Kidney tubule cell (primary cell): ENCODE measurements at regions not wholly inside any gene's neighbourhood (a gene's known extent, or its start where the extent isn't known, plus 50 kb on each side); places are given as distances from the start of the nearest gene placed in this dataset.

Experiments
- DNase-seq: peaks from one replicate; pipeline ENCODE4 v3.0.0-alpha.2; 2018; ENCODE audit warnings: low spot score

GRCh38 chr12:112559784-112560183 is 141.0 kb downstream of the PTPN11 start:
- no peak for DNase-seq

GRCh38 chr12:112564160-112564784 is 145.5 kb downstream of the PTPN11 start:
- DNase-seq, result no peak

GRCh38 chr12:112568641-112569040 is 149.9 kb downstream of the PTPN11 start:
- DNase-seq, result no peak

- DNase-seq, result no peak
These were observed 151.3 kb downstream of the PTPN11 start for GRCh38 chr12:112570096-112570495.

DNA sequence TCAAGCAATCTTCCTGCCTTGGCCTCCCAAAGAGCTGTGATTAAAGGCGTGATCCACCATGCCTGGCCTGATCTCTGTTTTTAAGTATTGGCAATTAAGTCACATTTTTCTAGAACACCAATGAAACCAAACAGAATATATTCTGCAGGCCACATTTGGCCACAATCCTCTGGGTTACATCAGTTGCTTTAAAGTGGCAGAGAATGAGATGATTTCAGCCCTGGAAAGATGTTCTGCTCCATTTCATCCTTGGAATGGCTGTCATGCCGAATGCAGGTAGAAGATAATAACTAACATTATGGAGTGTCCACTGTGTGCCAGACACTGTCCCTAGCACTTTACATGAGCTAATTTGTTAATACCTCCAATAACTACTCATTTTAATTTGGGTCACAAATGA is 154.4 kb downstream of the PTPN11 start:
- DNase-seq, result peak; percentile 57

DNA sequence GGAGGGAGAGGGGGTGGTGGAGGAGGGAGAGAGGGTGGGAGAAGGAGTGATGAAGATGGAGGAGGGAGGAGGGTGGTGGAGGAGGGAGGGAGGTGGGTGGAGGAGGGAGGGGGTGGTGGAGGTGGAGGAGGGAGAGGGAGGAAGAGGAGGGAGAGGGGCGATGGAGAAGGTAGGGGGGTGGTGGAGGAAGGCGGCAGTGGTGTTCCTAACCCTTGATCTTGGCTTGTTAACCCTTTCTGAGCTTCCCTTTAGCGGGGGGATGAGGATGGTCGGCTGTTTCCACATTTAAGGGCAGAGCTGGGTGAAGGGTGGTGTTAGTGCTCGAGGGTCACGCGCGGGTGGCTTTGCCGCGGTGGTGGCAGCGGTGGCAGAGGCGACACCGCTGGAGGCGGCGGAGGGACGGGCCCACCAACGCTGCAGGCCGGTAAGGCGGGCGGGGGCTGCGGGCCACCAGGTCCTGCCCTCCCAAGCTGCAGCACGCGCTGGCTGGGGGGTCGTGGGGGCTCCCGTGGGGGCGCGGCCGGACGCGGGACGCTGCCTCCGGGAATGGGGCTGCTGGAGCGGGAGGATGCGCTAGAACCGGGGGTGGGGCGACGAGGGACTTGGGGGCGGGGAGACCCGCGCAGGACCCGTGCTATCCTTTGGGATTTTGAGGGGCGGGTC is 156.3 kb downstream of the PTPN11 start:
- DNase-seq, result no peak

DNA sequence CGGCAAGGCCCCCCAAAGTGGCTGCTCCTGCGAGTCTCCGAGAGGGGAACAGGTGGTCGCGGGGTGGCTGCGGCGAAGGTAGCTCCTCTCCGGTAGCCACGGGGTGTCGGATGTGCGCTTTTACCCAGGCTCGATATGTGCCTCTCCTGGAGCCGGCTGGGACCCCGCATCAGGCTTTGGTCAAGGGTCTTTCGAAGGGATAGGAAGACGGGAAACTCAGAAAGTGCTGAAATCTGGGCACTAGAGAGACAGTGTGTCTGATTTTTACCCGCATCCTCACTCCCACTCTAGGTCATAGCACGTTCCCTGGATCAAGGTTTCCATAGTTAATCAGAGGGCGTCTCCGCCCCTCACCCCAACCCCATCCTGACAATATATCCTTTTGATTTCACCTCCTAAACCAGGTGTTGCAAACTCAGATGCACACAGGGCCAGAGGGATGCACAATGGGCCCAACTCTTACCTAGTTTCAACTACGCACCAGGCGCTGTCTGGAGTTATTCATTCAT is 156.9 kb downstream of the PTPN11 start:
- DNase-seq, result no peak

DNA sequence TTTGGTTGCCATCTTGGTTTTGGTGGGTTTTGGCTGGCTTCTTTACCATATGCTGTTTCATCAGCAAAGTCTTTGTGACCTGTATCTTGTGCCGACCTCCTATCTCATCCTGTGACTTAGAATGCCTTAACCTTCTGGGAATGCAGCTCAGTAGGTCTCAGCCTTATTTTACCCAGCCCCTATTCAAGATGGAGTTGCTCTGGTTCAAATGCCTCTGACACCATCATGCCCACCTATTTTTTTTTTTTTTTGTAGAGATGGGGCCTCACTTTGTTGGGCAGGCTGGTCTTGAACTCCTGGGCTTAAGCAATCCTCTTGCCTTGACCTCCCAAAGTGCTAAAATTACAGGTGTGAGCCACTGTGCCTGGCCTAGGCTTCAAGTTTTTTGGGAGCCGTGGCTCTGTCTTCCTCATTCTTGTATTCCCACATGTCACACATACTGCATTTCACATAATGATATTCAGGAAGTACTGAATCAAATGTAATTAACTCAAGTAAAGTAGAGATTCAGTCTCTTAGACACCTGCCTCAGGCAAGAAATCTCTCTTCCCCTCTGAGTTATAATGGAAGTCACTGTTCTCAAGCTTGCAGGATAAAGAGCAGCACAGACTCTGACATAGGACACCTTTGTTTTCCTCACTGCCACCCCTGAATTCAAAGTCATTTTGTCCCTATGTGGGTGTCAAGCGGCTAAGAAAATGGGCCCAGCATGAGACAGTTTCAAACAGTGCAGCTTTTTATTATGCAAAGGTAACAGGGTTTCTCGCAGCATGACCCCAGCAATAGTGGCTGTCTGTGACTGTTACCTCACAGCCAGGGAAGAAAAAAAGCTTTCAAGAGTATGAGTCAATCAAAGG is 159.0 kb downstream of the PTPN11 start:
- no peak for DNase-seq

- DNase-seq, result no peak
These were observed 165.5 kb downstream of the PTPN11 start for GRCh38 chr12:112584266-112584722.

DNA sequence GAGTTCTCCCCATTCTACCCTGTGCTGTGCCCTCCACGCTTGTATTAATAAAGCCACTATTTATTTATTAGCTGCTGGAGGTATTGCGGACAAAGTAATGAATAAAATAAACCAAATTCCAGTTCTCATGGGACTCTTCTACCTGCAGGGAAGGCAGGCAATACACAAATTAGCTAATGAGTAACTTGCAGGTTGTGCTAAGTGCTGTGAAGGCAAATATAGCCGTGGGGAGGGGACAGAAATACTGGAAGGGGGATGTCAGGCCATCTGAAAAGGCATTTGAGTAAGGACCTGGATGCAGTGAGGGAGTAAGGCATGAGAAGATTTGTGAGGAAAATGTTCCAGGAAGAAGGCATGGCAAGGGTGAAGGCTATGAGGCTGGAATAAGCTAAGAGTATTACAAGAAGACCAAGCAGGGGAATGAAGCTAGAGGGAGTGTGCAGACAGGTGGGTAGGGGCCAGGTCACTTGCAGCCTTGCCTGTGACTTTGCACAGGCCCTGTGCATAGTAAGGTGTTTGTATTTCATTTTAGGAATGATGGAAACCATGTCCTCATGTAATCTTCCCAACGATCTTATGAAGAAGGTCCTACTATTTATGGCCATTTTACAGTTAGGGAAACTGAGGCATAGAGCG is 167.5 kb downstream of the PTPN11 start:
- no peak for DNase-seq

DNA sequence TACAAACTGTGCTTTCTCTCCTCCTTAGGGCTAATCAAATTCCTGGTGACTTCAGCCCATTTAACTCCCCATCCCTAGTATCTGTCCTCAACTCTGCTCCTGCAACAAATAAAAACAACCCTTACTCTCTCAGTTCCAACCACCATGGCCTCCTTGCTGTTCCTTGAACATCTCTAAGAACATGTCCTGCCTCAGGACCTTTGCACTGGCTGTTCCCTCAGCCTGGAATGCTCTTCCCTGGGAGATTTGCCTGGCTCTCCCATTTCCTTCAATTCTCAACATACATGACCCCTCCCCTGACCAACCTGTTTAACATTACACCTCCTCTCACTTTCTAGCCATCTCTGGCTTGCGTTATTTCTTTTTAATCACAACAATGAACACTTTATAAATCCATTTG is 170.5 kb downstream of the PTPN11 start:
- no peak for DNase-seq

GRCh38 chr12:112590281-112590680 is 171.5 kb downstream of the PTPN11 start:
- no peak for DNase-seq

DNA sequence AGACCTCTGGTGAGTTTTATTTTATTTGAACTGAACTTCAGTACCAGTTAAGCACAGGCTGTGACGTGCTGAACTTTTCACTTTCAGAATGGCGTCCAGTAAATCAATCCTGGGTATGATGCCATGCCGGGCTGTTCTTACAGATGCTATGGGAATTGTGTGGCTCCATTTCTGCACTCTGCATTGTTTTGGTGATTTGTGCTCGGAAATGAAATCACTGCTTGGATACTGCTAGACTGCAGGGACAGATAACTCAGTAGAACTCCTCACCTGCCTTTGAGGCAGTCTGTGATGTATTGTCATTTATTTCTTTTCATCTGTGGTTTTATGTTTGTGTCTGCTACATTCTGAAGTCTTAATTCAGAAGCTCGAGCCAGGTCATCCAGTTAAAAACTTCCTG is 172.7 kb downstream of the PTPN11 start:
- DNase-seq, result no peak

DNA sequence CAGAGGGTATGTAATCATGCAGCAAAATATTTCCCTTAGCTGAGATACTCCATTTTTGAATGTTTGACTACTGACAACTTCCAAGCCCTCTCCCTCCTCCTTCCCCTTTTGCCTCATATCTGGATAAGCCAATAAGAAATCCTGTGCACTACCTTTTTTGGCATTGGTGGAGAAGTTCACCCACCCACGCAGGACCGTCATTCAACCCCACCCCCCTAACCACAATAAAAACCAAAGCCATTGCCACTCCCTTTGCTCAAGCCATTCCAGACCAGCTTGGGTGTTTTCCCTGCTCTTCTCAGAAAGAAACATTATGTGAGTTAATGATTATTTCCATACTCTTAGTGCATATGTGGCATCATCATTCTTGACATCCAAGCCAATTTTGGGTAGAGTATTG is 176.7 kb downstream of the PTPN11 start:
- no peak for DNase-seq

DNA sequence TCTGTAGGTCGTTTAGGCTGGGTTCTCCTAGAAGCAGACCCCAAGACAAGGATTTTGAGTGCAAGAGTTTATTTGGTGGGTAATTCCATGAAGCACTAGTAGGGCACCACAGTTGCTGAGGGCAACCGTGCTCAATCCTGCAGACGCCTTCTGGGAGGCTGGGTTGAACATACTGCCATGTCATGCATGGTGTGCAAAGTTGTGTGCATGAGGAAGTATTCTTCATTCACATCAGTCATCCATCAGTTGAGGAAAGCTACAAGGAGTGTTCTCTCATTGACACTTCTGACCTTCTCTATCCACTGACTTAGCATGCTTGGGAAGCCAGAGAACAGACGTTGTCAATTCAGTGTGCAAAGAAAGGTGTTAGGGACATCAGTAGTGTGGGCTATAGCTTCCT is 179.2 kb downstream of the PTPN11 start:
- DNase-seq, result no peak

GRCh38 chr12:112598626-112599025 is 179.9 kb downstream of the PTPN11 start:
- DNase-seq, result no peak

GRCh38 chr12:112599871-112600270 is 181.1 kb downstream of the PTPN11 start:
- DNase-seq, result no peak

DNA sequence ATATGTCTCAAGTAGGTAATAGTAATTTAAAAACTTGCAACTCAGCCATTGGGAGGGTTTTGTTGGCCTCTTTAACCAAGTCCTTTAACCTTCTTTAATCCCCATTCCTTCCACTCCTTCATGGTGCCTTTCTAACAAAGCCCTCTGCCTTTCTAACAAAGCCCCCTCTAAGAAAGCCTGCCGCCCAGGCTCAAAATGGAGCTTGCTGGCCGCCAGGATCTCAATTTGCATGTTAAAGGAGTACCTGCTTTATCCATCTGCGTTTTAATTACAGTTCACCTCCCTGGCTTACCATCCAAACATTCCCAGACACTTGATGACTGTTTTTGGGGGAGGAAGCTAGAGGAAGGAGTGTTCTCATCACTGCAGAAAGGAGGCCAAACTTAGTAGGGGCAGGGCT is 183.4 kb downstream of the PTPN11 start:
- DNase-seq, result no peak

DNA sequence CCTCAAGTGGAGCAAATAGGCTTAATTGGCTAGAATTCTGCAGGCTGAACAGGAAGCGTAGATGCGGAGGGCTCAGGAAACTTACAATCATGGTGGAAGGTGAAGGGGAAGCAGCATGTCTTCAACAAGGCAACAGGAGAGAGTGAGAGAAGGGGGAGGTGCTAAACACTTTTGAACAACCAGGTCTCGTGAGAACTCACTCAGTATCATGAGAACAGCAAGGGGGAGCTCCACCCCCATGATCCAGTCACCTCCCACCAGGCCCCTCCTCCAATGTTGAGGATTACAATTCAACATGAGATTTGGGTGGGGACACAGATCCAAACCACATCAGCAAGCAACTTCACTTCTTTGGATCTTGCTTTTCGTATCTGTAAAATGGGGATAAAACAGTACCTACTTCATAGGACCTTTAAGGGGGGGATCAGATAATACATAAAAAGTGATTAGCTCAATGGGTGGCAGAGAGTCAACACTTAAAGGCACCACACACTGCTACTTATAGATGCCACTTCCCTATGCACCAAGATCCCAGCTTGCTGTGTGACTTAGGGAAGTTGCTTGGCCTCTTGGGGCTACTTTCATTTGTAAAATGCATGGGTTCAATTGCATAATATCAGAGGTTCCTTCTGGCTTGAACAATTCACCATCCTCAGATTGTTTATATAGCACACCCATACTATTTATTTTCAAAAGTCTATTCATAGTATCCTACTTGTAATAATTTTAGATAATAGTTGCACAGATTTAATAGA is 184.8 kb upstream of the RPH3A start:
- DNase-seq, result no peak

DNA sequence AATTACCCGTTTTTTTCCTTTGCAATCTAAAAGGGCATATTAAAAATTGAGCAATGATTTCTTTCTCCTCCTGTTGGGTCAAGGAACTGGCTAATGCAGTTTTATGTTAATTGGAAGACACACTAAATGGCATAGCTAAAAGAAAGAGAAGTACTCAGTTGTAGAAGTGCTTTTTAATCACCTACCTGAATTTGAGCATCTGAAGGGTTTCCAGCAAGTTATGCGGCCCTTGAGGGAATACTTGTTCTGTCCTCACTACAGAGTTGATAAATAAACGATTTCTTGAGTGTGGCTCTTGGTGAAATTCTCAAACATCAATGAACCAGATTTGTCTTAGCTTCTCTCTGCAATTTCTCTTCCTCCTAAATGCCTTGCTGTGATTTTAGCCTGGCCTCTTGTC is 184.1 kb upstream of the RPH3A start:
- DNase-seq, result no peak

DNA sequence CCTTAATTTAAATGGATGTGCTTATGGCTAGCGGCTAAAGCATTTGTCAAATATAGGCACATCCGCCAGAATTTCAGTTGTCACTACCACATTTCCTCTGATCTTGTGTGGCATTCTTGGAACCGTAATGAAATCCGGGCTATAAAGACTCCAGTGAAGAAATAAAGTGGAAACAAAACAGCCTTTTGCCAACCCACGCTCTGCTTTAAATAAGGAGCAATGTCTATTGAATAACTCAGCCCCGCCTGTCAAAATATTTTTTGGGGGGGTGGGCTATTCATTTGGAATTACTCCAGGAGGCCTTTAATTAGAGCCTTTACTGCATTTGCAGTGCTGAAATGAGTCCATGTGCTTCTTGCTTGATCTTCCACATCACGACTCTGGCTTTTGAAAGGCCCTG is 179.6 kb upstream of the RPH3A start:
- DNase-seq, result no peak

- no peak for DNase-seq
These were observed 176.4 kb upstream of the RPH3A start for GRCh38 chr12:112615196-112615595.
